Neural cell (in vitro differentiated cells): ENCODE measurements at regions not wholly inside any gene's neighbourhood (a gene's known extent, or its start where the extent isn't known, plus 50 kb on each side); places are given as distances from the start of the nearest gene placed in this dataset.

Source experiments
- EP300 ChIP-seq: fragments of 450-650 bp; conservative IDR thresholded peaks from 2 replicates; pipeline ENCODE4 v1.6.1; 2014; ENCODE audit warnings: antibody characterized with exemption, mild to moderate bottlenecking, moderate library complexity; ENCODE audit not compliant: poor library complexity, severe bottlenecking
- TF ChIP-seq, protein P1 (sequence below): fragments of 450-650 bp; IDR thresholded peaks from 2 replicates; pipeline ENCODE4 v1.5.1; 2014; ENCODE audit warnings: antibody characterized with exemption, mild to moderate bottlenecking, moderate library complexity; ENCODE audit not compliant: poor library complexity, severe bottlenecking

DNA sequence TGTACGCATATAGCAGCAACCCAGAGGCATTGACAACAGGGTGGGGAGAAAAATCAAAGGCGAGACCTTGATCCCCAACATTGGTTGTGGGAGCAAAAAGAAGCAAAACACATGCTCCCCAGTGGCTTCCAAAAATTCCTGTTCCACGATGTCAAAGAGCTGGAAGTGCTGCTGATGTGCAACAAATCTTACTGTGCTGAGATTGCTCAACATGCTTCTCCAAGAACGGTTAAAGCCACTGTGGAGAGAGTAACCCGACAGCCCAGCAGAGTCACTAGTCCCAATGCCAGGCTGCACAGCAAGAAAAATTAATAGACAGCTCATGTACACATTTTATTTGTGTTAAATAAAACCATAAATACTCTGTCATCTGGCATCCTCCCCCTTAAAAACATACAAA, 179.9 kb upstream of the PFN2 start:
- TF ChIP-seq EP300, result no peak
- TF ChIP-seq, protein P1, sequence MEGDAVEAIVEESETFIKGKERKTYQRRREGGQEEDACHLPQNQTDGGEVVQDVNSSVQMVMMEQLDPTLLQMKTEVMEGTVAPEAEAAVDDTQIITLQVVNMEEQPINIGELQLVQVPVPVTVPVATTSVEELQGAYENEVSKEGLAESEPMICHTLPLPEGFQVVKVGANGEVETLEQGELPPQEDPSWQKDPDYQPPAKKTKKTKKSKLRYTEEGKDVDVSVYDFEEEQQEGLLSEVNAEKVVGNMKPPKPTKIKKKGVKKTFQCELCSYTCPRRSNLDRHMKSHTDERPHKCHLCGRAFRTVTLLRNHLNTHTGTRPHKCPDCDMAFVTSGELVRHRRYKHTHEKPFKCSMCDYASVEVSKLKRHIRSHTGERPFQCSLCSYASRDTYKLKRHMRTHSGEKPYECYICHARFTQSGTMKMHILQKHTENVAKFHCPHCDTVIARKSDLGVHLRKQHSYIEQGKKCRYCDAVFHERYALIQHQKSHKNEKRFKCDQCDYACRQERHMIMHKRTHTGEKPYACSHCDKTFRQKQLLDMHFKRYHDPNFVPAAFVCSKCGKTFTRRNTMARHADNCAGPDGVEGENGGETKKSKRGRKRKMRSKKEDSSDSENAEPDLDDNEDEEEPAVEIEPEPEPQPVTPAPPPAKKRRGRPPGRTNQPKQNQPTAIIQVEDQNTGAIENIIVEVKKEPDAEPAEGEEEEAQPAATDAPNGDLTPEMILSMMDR, result no peak
